ENCODE measurements at regions not wholly inside any gene's neighbourhood (a gene's known extent, or its start where the extent isn't known, plus 50 kb on each side); places are given as distances from the start of the nearest gene placed in this dataset.
"Not testable (repeated sequence)": the region's sequence is repeated elsewhere in the genome, so short reads cannot be mapped to it uniquely, and the experiment has no call there.

DNA sequence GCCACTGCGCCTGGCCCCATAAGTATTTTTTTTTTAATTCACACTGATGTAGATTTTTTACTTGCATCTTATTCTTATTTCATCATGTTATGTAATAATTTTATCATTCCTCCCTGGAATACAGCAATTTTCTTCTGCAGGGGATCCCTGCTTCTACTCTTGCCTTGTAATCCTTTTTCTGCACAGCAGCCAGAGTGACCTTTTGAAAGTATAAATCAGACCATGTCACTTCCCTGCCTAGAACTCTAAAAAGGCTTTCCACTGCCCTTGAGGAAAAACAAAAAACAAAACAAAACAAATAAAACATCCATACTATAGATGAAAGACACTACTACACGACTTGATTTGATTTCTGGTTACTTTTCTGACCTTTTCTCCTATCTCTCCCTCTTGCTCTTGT is 1334.7 kb downstream of the REEP3 start:
- no peak for DNase-seq (ENCODE audit: low spot score)

DNA sequence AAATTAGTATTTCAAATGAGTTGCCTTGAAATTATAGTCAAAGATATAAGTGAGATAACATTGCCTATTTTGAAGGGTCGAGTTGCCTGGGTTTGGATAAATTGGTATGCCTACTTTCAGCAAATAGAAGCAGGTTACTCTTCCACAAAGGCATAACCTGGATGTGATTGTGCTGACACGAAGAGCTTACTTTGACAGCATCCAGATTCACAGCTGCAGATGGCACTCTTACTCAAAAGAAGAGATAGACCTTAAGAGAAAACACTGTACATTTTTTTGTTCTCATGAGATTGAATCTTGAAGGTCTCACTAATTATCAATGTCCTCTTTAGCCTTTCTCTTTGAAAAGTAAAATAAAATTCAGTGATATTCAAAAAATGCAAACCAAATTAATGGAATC is 1338.7 kb downstream of the REEP3 start:
- no peak for DNase-seq (ENCODE audit: low spot score)

DNA sequence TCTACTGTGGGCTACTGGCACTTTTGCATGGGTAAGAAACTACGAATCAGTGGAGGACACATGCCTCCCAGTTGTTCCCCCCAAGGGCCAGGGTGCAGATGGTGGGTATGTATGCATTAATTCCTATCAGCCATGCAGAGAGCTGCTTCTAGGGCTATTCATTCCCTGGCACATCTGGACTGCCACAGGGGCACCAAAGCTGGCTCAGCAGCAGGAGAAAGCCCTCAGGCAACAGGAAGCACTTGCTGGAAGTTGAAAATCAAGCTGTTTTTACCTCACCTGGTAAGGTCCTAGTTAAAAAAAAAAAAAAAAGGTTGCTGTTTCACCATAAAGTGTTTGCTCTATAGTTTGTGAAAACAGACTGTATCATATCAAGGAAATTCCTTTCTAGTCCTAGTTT is 1342.6 kb downstream of the REEP3 start:
- DNase-seq (ENCODE audit: low spot score) = no peak

DNA sequence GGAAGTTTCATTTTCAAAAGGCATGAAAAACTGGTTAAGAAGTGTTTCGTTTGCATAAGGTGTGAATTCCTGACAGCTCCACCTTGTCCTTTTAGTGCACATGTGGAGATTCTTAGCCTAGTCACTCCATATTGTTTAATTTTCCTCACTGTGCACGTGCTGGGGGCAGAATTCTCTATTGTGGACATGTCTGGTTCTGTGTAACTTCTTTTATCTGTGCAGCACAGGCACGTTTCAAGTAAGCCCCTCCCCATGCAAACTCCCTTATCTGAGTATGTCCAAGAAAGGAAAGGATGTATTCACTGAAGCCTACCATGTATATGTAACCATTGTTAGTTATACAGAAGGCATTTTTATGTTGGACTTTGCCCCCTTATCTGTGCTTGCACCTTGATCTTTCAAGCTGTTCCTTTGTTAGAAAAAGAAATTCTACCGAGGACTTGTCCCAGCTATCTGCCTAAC is 1346.3 kb downstream of the REEP3 start:
- no peak for DNase-seq (ENCODE audit: low spot score)

DNA sequence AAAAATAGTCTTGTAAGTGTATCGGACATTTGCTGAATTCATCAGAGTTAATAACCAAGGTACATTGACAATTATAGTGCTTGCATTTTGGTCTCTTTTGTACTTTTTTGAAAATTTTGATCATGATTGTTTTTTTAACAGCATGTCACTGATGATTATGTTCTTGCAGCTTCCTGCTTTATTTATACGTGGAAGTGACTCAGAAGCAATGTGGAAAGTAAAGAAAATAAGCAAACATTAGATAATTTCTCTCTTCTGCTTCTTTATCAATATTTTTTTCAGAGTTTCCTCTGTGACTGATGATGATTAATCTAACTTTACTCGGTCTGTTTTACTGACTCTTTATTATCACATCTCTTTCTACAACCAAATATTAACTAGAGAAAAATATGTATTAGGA is 1351.9 kb downstream of the REEP3 start:
- DNase-seq (ENCODE audit: low spot score) = no peak

DNA sequence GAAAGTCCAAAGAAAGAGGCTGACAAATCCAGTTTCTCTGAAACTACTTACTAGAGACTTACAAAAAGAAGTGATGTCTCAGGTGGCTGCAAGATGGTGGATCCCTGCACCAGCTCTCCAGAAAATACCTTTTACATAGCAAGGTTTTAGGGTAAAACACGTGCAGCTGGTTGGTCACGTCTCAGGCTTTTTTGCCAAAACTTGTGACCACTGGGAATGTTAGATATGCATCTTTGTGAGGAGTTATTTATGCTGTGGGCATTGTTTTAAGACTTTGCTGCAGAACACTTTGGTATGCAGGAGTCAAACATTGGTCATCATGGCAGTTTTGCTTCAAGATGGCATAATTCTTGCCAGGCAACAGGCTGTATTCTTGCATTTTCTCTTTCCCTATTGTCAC is 1352.8 kb downstream of the REEP3 start:
- DNase-seq (ENCODE audit: low spot score) = no peak

DNA sequence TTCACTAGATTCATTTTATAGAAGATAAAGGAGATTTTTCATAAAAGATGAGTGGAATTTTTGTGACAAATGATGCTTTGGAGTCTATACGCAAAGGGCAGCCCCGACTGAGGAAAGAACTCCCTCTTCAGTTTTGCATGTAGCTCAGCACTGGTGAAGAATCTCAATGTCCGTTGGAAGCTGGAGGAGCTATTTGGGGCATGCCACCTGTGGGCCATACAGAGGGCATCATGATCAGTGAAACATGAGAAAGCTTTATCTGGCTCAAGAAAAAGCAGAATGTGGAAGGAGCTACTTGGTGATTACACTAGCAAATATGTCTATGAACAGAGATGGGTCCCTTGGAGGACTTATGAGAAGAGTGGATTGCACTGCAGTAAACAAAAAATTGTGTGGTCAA is 1359.3 kb downstream of the REEP3 start:
- no peak for DNase-seq (ENCODE audit: low spot score)

DNA sequence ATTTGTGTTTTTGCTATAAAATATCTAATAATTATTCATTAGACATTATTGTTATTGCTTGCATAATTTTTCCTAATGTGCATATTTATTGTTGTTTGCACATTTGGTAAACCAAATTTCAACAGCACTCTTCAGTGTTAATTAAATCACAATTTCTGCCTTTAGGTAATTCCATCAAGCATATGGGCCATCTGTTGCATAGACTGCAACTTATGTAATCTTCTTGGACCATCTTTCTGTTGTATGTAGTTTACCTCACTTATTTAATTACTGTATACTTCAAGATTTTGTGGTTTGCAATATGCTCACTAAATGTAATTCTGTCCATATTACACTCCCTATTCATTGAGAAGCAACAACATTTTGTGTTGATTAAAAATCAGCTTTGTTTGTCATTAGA is 1360.1 kb downstream of the REEP3 start:
- DNase-seq (ENCODE audit: low spot score) = no peak

DNA sequence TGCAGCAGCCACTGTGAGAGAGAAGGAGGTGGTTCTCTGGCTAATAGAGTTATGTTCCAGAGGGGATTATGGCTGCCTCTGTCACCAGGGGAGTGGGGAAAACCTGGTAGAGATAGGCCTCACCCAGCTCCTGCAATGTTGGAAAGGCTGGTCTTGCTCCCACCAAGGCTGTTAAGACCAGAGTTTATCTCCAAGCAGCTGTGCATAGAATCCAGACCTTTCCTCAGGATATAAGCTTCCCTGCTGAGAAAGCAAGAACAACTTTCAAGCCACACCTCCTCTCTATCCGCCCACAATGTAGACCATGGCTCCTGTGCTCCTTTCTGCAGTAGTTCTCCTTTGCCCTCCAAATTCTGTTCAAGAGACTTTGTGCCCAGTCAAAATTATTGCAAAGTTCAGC is 1375.4 kb downstream of the REEP3 start:
- DNase-seq (ENCODE audit: low spot score) = no peak

DNA sequence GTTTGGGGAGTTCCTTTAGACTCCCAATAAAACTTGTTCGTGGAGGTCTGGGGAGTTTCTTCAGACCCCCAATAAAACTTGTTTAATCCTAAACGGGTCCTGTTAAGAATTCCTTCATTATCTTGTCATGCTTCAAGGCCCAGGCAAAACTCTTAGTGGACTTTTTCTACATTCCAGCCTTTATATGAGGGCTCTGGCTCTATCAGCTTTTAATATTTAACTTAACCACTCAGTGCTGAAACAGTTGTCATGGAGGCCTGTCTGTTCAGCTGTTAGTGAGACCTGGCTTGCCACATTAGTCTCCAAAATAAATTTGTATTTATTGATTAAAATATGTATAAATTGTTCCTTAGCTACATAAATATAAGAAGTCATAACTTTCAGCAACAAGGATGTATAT is 1385.1 kb downstream of the REEP3 start:
- not testable (repeated sequence) for DNase-seq (ENCODE audit: low spot score)

DNA sequence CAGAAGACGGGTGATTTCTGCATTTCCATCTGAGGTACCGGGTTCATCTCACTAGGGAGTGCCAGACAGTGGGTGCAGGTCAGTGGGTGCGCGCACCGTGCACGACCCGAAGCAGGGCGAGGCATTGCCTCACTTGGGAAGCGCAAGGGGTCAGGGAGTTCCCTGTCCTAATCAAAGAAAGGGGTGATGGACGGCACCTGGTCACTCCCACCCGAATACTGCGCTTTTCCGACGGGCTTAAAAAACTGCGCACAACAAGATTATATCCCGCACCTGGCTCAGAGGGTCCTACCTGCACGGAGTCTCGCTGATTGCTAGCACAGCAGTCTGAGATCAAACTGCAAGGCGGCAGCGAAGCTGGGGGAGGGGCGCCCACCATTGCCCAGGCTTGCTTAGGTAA is 1403.1 kb downstream of the REEP3 start:
- DNase-seq (ENCODE audit: low spot score) = not testable (repeated sequence)

DNA sequence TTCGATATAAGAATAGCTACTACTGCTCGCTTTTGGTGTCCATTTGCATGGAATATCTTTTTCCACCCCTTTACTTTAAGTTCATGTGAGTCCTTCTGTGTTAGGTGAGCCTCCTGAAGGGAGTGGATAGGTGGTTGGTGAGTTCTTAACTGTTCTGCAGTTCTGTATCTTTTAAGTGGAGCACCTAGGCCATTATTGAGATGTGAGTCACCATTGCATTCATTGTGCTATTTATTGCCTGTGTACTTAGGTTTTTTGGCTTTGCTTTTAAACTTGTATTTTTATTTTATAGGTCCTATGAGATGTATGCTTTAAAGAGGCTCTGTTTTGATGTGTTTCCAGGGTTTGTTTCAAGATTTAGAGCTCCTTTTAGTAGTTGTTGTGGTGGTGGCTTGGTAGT is 1430.8 kb downstream of the REEP3 start:
- DNase-seq (ENCODE audit: low spot score) = no peak

DNA sequence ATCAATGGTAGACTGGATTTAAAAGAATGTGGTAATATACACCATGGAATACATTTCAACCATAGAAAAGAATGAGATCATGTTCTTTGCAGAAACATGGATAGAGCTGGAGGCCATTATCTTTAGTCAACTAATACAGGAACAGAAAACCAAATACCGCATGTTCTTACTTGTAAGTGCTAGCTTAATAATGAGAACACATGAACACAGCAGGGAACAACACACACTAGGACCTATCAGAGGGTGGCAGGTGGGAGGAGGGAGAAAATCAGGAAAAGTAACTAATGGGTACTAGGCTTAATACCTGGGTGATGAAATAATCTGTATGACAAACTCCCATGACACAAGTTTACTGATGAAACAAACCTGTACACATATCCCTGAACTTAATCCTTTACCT is 1435.2 kb downstream of the REEP3 start:
- no peak for DNase-seq (ENCODE audit: low spot score)

DNA sequence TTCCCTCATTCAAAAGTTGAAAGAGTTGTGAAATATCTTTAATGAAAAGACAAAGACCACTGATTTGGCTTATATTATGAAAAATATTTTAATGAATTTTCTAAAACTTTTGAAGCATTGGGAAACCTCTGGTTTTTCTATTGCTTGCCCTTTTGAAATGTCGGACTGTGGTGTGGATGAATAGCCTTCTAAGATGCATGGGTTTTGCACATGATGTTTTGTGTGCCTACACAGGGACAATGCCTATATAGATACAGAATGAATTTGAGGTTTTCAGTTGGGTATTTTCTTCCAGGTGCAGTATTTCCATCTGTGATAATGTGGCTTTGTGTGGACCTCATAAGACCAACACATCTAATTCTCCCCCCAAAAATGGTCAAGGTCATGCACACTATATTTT is 1437.9 kb downstream of the REEP3 start:
- no peak for DNase-seq (ENCODE audit: low spot score)

DNA sequence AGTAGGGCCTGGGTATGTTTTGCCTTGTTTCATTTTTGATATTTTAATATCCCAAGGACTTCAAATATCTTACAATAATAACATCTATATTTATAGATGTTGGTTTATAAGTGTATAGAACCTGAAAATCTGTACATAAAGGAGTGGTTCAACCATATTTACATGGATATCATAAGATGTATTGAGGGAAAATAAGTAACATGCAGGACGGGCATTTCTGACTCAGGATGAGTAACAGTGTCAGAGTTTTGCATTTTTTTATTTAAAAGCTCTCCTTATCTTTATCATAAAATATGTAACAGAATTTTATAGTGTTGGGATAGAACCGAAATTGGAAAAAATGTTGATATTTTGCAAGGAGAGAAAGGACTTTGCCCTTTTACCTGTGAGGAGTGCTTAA is 1438.7 kb downstream of the REEP3 start:
- DNase-seq (ENCODE audit: low spot score) = no peak

DNA sequence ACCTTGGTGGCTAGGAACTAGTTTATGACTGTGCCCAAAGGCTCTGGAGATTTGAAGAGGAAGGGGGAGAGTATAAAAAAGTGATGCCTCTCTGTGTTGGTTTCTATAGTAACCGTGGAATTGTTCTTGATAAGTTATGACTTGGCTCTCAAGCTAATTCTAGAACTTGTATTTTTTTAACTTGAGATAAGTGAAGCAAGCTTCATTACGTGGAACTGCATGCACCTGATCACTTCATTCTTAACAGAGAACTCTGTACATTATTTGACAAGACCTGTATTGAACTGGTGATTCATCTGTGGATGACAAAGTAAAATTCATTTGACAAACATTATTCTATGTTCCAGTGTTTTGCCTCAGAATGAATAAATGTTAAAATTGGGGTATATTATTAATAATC is 1452.2 kb downstream of the REEP3 start:
- no peak for DNase-seq (ENCODE audit: low spot score)

DNA sequence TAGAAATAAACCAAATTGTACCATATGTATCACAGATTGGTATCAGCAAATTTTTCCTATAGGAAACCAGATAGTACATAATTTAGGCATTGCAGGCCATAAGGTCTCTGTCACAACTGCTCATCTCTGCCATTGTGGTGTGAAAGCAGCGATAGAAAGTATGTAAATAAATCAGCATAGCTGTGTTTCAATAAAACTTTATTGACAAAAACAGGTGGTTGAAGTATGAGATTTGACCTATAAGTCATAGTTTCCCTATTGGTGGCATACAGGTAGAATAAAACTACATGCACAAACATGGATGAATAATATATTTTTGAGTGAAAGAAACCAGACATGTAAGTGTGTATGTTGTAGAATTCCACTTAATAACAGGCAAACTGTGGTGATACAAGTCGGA is 1454.9 kb downstream of the REEP3 start:
- DNase-seq (ENCODE audit: low spot score) = no peak

DNA sequence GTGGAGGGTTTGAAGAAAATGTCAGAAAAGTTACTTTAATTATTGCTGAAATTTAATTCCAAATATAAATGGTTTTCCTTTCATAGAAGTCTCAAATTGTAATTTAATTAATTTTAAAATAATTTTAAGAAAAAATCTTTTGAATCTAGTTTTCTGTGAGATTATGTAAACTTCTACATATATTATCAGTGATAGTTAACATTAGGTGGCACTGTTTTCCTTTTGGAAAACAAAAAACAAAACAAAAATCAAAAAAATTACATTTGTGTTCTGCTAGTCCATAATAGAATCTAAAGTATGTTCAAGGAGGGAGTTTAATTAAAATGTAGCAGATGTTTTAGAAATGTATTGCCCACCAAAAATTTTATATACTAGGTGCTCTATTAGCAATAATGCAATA is 1456.7 kb downstream of the REEP3 start:
- no peak for DNase-seq (ENCODE audit: low spot score)

DNA sequence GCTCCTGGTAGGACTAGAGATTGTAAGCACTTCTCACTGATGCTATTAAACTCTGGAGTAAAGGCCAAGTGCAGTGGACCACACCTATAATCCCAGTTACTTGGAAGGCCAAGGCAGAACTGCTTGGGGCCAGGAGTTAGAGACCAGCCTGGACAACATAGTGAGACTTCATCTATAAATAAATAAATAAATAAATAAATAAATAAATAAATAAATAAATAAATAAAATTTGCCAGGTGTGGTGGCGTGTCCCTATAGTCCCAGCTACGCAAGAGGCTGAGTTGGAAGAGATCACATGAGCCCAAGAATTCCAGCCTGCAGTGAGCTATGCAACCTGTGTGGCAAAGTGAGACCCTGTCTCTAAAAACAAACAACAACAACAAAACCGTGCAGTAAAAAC is 1475.7 kb downstream of the REEP3 start:
- no peak for DNase-seq (ENCODE audit: low spot score)

DNA sequence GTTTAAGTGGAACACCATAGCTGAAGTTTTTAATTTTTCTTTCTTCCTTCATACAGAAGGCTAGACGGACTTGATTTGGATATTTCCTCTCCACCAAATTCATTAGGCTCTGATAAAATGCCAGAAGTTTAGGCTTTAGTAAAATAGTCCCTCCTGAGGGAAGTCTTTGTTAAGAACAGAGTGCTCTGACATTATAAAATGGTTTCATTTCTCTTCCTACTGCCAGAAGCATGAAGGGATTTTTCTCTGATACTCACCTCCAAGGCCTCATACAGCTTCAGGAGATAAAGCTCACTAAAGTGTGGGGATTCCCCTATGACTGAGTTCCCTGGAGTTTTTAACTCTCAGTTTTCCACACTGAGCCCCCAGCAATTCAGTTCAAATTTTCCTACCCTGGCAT is 1489.6 kb downstream of the REEP3 start:
- DNase-seq (ENCODE audit: low spot score) = no peak

DNA sequence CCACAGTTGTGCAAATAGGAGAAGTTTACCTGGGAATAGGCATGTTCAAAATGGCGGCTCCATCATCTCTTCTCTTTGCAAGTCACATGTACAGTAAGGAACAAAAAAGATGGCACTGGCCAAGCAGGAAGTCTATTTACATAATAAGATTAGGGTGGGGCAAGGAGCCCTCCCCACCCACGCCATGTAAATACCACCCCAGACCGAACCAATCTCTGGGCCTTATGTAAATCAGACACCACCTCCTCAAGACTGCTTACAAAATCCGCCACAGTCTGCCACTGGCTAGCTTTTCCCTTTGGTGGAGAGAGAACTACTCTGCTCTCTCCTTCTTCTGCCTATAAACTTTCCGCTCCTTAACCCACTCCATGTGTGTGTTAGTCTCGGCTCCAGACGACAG is 1496.3 kb downstream of the REEP3 start:
- DNase-seq (ENCODE audit: low spot score) = no peak

DNA sequence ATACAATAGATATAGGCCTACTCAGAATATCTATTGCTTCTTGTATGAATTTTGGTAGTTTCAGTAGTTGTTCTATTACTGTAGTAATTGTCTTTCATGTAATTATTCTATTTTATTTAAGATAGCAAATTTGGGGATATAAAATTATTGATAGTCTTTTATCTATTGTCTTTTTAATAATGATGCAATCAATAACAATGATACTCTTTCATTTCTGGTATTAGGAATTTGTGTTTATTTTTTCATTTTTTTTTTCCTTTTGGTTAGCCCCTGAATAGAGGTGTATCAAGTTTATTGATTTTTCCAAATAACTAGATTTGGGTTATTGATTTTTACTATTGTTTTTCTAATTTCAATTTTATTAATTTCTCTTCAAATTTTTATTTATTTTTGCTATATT is 1503.7 kb downstream of the REEP3 start:
- no peak for DNase-seq (ENCODE audit: low spot score)

DNA sequence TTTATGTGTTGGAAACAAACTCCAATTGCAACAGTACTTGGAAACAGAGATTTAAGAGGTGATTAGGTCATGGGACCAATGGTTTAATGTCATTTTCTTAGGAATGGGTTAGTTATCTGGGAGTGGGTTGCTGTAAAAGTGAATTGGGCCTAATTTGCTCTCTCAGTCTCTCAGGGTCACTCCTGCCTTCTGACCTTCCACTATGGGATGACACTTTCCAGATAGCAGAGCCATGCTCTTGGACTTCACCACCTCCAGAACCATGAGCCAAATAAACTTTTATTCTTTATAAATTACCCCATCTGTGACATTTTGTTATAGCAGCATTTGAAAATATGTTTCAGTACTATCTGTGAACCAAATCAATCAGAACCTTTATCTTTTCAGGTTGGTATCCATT is 1509.1 kb downstream of the REEP3 start:
- no peak for DNase-seq (ENCODE audit: low spot score)

DNA sequence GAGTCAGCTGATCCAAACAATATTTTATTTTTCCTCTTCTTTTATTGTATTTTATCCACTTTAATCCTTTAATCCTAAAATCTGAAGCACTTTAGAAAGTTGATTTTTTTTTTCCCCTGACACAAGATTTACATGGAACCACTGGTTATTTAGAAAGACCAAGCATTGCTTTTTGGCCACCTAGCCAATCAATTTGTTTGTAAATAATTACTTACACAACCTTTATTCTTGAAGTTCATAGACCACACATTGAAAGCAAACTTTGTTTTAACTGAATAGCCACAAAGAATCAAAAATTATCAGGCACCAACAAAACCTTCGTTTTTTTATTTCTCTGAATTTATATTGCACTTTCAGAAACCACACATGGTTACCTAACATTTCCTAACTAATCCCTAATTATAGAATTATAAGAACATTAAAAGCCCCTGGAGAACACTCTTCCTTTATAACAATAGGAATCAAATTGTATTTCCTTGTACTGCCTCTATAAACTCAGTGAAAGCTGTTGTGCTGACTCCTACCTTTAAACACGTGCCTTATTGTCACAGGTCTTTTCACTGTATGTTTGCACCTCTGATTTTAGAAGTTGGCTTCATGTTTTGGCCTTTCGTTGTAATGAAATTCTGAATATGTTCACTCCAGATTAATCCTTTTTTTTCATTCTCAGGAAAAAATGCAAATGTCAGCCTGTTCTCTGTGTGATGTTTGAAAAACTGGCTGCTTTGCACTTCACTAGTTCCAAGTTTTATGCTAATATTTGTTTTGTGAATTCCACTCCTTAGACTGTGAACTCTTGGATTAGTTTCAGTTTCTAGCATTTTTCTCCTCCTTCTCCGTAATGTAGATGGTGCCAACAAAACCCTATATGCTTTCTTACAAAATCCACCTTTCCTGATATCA is 1511.9 kb downstream of the REEP3 start:
- no peak for DNase-seq (ENCODE audit: low spot score)
